HG03108 (cell line): ENCODE measurements at regions not wholly inside any gene's neighbourhood (a gene's known extent, or its start where the extent isn't known, plus 50 kb on each side); places are given as distances from the start of the nearest gene placed in this dataset.

Source experiments
- ATAC-seq: cut with Tn5 transposase; IDR thresholded peaks from one replicate; pipeline ENCODE4 v1.9.1; 2021; ENCODE audit warnings: moderate library complexity; ENCODE audit not compliant: unreplicated experiment

DNA sequence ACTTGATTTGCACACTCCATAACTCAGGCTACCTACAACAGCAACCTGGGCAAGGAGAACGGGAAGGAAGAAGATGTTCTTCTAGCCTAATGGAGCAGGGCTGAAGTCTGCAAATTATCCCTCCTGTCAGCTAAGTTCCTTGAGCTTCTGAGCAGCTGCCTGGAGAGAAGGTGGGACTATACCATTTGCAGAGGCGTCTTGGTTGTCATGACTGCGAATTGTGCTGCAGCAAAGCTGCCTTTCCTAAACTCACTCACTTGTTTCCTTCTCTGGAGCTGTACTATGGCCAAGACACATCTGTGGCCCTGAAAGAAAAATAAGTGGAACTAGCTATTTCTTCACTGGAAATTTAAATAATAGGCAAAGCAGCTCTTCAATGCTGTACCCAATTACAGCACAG lies 682.4 kb upstream of the GRIA3 start:
- no peak for ATAC-seq

DNA sequence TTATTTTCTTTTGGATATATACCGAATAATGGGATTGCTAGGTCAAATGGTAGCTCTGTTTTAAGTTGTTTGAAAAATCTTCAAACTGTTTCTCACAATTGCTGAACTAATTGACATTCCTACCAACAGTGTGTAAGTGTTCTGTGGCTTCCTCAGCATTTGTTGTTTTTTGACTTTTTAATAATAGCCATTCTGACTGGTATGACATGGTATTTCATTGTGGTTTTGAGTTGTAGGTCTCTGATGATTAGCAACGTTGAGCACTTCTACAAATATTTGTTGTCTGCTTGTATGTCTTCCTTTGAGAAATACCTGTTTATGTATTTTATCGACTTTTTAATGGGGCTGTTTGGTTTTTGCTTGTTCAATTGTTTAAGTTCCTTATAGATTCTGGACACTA lies 680.1 kb upstream of the GRIA3 start:
- ATAC-seq: no peak

DNA sequence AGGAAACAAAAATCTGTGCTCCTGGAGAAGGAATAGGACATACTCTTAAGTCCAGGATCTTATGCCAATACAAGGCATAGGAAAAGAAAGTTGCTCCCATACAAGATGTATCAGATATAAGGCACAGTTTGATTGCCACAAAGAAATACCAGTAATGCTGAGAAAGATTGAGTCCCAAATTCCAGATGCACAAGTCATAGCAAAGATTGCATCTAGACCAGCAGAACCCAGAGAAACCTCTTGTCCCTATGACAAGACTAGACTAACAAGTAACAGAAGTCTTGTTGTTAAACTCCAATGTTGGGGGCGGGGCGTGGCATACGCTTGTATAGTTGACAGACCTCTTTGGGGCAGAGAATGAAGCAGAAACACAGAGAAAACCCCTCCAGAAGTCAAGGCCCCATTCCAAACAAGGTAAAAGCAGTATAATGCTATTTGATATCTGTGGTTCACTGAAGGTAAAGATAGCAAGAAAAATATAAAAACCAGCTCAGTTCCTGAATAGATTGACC lies 671.5 kb upstream of the GRIA3 start:
- no peak for ATAC-seq

DNA sequence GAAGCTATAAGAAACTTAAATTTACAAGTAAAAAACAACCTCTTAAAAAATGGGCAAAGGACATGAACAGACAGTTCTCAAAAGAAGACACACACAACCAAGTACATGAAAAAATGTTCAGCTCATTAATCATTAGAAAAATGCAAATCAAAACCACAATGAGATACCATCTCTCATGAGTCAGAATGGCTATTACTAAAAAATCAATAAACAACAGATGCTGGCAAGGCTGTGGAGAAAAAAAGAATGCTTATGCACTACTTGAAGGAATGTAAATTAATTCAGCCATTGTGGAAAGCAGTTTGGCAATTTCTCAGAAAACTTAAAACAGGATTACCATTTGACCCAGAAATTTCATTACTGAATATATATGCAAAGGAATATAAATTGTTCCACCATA lies 666.3 kb upstream of the GRIA3 start:
- ATAC-seq: no peak

DNA sequence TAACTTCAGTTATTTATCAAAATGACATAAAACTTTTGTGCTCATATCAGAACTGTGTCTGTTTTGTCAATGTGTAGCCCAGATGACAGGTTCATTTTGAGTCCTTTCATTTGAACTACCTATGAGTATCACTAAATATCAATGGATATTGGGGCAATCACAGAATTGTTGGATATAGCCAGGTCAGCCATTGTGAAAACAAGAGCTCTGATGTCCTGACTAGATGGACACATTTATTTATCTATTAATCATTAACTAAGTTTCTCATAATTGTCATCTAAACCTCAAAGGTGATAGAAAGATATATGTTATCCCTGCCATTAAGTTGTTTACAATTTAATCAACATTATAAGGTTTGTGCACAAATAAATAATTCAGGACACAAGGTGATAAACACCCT lies 638.3 kb upstream of the GRIA3 start:
- no peak for ATAC-seq

DNA sequence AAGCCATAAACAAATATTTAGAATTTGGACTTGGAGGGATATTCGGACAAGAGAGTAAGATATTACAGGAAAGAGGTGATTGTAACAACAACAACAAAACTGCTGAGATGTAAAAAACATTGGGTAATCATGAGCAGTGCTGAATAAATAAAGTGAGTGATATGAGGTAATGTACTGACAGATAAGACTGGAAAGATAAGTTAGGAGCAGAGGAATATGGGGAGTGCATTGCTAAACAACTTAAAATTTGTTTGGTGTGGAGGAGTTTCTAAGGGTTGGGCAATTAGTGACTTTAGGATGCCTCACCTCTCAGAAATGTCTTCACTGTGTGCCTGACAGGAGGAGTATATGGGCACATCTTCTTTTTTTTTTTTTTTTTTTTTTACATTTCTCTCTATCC lies 637.8 kb upstream of the GRIA3 start:
- no peak for ATAC-seq

DNA sequence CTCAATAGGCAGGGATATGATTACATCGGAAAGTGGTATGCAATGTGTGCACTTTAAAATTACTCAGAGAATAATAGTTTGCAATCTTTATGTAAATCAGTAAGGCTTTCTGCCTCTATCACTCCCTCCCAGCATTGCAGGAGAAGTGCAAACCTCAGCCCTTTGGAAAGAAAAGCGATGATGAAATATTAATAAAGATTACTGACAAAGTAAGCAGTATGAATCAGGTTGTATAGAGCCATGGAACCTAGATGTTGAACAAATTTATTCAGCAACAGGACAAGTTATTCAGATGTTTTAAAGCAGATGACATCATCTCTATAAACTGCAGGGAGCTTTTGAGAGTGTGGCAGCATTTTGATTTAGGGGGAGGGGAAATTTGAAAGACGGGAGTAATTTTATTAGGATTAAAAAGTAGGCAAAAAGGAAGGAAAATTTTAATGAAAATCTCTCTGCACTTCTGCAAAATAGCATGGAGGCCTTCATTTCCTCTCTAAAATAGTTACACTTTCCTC lies 631.7 kb upstream of the GRIA3 start:
- no peak for ATAC-seq

DNA sequence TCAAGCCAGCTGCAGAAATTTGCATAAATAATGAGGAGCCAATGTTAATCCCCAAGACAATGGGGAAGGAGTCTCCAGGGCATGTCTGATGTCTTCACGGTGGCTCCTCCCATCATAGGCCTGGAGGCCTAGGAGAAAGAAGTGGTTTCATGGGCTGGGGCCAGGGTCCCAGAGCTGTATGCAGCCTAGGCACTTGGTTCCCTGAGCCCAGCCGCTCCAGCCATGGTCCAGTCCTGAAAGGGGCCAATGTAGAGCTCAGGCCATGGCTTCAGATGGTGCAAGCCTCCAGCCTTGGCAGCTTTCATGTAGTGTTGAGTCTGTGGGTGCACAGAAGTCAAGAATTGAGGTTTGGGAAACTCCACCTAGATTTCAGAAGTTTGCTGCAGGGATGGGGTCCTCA lies 628.2 kb upstream of the GRIA3 start:
- no peak for ATAC-seq

DNA sequence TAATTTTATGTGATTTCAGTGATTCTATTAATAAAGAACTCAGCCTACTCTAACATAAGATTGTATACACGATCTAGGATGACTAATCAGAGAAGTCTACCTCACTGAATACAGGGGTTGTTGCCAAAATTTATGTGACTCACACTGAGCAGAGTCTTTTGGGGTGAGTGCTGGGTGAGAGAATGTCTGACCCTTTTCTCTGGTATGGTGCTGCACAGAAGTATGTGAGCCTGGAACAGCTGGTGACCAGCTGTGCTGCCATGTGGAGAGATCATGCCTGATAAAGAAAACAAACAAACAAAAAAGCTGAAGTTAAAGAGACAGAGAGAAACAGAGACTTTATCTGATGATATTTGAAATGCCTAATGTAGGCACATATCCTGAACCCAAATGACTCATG lies 618.1 kb upstream of the GRIA3 start:
- ATAC-seq: no peak

DNA sequence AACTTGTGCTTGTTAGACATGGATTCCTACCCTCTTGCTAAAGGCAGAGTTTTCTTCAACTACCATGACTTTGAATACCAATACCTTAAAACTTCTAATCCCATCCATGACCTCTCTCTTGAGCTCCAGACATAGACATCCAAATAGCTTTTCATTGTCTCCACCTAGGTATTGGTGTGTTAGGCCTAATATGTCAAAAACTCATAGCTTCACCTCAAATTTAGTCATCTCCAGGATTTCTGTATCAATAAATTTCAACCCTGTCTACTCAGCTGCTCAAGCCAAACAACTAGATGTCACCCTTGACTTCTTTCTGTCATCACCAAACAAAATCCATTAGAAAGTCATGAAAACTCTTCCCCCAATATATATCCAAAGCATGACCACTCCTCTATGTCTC lies 617.7 kb upstream of the GRIA3 start:
- no peak for ATAC-seq

DNA sequence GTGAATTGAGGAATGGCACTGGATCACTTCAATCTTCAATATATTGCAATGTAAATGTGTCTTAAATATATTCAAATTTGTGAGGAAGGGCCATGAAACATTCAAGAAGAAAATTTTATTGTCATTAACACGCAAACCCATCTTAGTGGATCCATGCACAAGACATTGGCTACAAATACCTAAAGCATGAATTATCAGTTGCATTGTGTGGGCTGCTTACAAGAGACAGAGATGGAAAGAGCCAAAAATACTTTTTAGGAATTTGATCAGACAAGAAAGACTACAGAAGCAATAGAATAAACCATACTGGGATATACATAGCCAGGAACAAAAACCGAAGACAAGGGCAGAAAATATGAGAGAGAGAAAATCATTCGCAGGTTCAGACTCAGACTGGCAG lies 616.2 kb upstream of the GRIA3 start:
- no peak for ATAC-seq

DNA sequence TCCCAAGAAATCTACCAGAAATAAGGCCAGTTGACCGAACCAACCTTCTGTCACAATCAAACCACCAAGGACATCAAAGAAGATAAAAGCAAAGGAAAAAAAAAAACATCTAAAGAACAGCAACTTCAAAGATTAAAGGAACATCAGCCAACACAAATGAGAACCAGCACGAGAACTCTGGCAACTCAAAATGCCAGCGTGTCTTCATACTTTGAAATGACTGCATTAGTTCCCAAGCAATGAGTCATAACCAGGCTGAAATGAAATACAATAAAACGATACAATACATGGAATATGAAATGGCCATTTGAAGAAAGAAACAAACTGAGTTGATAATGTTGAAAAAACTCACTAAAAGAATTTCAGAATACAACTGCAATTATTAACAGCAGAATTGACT lies 611.6 kb upstream of the GRIA3 start:
- ATAC-seq: no peak

DNA sequence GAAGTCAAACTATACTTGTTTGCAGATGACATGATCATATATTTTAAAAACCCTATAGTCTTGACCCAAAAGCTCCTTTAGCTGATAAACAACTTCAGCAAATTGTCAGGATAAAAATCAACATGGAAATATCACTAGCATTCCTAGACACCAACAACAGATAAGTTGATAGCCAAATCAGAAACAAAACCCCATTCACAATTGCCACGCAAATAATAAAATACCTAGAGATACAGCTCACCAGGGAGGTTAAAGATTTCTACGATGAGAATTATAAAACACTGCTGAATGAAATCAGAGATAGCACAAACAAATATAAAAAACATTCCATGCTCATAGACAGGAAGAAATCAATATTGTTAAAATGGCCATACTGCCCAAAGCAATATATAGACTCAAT lies 605.0 kb upstream of the GRIA3 start:
- no peak for ATAC-seq

DNA sequence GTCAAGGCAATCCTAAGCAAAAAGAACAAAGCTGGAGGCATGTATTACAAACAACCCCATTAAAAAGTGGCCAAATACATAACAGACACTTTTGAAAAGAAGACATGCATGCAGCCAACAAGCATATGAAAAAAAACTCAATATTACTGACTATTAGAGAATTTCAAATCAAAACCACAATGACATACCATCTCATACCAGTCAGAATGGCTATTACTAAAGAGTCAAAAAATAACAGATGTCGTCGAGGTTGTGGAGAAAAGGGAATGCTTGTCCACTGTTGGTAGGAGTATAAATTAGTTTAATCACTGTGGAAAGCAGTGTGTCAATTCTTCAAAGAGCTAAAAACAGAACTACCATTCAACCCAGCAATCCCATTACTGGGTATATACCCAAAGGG lies 604.6 kb upstream of the GRIA3 start:
- ATAC-seq: no peak

DNA sequence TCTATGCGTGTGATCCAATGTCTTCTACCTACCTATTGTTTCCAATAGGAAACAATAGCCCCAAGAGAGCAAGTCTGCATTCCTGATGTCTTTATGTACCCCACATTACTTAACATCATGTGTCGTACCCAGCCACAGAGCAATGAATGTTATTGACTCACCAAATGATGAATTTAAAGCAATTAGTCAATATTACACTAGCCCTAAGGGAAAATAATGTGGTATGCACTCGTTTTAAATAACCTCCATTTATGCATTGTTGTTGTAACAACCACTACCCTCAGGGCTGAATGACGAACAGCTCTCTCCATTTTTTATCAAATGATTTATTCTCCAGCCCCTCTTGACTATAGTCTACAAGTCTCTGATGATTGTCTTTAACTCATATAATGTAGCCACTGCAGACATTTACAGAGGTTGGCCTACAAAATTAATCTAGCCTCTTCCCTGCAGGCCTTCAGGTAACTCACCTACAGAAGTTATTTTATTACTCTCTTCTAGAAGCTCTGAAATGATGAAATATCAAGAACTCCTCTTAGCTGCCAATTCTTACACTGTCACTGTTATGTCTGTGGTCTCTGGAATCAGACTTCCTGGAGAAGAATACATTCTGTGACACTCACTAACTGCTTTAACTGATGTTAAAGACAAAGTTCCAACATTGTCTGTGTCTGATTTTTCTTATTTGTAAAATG lies 601.7 kb upstream of the GRIA3 start:
- ATAC-seq: no peak

DNA sequence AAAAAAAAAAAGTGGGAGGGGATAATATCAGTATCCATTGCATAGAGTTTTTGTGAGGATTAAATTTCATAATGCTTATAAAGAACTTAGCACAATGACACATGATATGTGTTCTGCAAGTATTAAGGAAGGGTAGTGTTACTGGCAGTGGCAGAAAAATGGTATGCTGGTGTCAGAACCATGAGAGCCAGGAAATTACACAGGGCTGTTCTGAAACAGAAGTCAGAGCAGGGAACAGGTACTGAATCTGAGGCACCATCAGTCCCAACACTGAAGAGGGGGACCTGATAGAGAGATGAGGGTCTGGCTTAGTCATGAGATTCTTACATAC lies 601.1 kb upstream of the GRIA3 start:
- no peak for ATAC-seq

DNA sequence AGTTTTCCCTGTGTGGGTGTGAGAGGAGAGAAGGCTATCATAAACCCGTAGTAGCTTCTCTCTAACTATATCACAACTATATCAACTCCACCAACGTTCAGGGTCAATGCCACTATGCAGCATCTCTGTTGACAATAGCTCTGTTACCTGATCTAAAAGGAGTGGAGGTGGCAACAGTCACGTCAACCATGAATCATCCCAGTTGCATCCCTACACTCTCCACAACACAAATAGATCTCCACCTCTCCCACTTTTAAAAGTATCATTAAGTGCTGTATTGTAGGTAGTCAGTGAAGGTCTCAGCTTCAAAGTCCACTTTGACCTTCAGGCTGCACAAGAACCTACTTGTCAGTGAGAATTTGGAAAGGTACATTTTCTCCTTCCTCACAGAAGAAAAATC lies 600.5 kb upstream of the GRIA3 start:
- no peak for ATAC-seq

DNA sequence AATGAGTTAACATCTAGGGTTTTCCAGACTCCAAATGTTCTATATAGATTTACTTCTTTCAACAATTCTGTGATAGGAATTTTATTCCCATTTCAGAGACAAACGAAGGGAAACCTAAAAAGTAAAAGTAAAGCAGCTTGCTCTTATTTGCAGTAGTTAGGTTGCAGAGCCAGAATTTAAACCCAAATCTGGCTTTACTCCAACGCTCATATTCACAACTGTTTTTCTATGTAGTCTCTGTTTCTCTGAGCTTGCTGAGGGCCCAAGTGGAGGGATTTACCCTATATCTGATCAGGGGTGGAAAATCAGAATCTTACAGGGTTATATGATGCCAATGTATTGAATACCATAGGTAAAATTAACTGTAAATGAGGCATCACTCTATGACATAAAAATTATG lies 599.1 kb upstream of the GRIA3 start:
- ATAC-seq: no peak

DNA sequence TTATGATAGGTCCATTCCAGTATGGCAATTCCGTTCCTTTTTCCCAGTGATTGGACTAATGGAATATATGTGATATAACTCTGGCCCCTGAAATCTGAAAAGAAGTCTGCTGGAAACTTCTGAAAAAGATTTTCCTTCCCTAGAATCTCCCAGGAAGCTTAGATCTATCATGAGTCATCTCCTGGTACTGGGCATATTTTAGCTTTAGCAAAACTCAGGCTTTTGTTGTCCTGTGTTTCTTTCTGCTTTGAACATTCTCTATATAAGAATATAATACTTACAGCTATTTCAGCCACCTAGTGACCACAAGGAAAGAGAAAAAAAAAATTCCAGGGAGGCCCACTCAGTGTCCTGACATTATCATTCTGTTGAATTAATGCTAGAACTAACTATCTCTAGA lies 597.2 kb upstream of the GRIA3 start:
- no peak for ATAC-seq

DNA sequence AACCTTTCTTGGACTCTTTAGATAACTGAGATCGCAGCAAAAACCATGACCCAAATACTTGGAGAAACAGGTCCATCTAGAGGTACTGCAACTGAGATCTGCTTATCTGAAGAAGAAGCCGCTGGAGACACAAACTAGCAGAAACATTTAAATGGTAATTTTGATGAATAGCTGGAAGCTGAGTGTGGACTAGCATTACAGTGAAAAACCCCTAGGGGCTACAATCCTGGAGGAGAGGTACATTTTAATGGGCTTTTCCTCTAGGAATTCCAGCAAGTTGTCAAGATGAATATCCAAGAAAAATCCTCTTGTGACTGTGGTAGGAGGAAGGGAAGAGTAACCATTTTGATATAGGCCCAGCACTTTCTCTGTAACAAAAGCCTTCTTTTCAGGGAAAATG lies 592.5 kb upstream of the GRIA3 start:
- ATAC-seq: no peak

DNA sequence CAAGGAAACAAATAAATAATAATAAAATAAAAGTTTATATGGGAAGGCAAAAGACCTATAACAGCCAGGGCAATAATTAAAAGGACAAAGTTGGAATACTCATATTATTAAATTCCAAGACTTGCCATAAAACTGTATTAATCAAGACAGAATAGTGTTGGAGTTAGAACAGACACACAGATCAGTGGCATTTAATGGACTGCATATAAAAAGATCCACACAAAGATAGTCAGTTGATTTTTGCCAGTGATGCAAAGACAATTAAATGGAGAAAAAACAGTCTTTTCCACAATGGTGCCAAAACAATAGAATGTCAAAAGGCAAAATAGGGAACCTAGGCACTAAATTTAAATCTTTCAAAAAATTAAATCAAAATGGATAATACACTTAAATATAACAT lies 587.1 kb upstream of the GRIA3 start:
- ATAC-seq: no peak

DNA sequence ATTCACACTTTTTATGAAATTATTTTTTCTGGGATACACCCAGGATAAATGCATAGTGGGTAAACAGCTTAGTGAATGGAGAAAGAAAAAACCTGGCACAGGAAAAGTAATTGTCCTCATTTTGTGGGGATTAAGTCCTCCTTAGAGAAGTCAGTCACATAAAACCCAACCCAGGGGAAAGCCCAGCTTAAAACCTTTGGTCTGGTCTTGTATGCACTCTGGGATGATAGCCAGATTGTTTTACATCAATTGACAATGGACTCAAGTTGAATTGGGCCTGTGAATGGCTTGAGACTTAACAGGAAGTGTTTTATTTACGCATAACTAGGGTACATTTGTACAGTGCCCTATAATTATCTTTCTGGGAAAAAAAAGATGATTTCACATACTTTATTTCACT lies 561.3 kb upstream of the GRIA3 start:
- no peak for ATAC-seq

DNA sequence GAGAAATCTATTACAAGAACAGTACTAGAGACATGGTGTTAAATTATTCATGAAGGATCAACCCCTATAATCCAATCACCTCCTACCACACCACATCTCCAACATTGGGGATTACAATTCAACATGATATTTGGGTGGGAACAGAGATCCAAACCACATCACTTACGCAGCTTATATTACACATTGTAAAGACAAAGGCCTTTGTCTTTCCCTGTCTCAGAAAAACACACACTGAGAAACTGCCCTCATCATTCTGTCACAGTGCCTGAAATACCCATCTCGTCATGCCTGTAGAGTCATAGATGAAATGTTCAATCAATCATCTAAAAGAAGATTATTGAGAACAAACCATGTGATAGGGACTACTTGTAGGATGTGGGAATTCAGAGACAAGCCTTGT lies 558.8 kb upstream of the GRIA3 start:
- no peak for ATAC-seq
